ENCODE measurements at regions not wholly inside any gene's neighbourhood (a gene's known extent, or its start where the extent isn't known, plus 50 kb on each side); places are given as distances from the start of the nearest gene placed in this dataset.

GRCh38 chr9:80294955-80295354 lies 723.2 kb downstream of the TLE4 start:
- no peak overlapping the region for H3K23ac ChIP-seq (ENCODE audit: insufficient read length, low read depth, low read length)
- H4K91ac ChIP-seq (ENCODE audit: insufficient read length, low read depth, low read length), result no peak overlapping the region
- no peak overlapping the region for H2BK12ac ChIP-seq (ENCODE audit: insufficient read length, low read depth, low read length)
- H3K18ac ChIP-seq (ENCODE audit: insufficient read length, low read depth, low read length), result no peak overlapping the region
- H4K20me1 ChIP-seq (ENCODE audit: control insufficient read depth, insufficient read depth, insufficient read length), result no peaks in the 10 kb centered on the region
- H3K27ac ChIP-seq (ENCODE audit: insufficient read length, low read depth, low read length), result no peak overlapping the region
- H2AFZ ChIP-seq (ENCODE audit: low read length), result no peak overlapping the region
- no peaks in the 10 kb centered on the region for H3K27me3 ChIP-seq (ENCODE audit: insufficient read depth, low read length)
- no peak for DNase-seq
- H3K56ac ChIP-seq (ENCODE audit: insufficient read length, low read depth, low read length), result no peak overlapping the region
- H3K36me3 Mint-ChIP-seq (ENCODE audit: insufficient read depth in 1 of 3, low read depth in 3 of 3), result peaks cover 0 to 16% (median 3%) of the 10 kb centered on the region in 3 experiments; a peak in 4 of 7 replicates
- H3K79me2 ChIP-seq (ENCODE audit: insufficient read depth, low read length), result no peaks in the 10 kb centered on the region
- H3K9me3 ChIP-seq (ENCODE audit: control insufficient read depth, low read depth, low read length), result no peaks in the 10 kb centered on the region
- no peak overlapping the region for H4K5ac ChIP-seq (ENCODE audit: insufficient read length, low read depth, low read length)
- no peak overlapping the region for H2BK5ac ChIP-seq (ENCODE audit: insufficient read length, low read length)
- H3K4me2 ChIP-seq (ENCODE audit: insufficient read depth, insufficient read length, low read length), result no peak overlapping the region
- H3K4me1 Mint-ChIP-seq, result peaks cover under 1 to 2% of the 10 kb centered on the region in 2 experiments; a peak in 2 of 4 replicates
- H3K4me3 Mint-ChIP-seq, result no peak overlapping the region
- H3K4ac ChIP-seq (ENCODE audit: low read depth, low read length), result no peak overlapping the region
- H3K27me3 Mint-ChIP-seq (ENCODE audit: low read depth), result no peaks in the 10 kb centered on the region
- no peak overlapping the region for H2BK20ac ChIP-seq (ENCODE audit: low read depth, low read length, poor library complexity, severe bottlenecking)
- peaks cover 7 to 12% of the 10 kb centered on the region in 2 experiments for H3K9me3 Mint-ChIP-seq
- H4K8ac ChIP-seq (replicated peaks; ENCODE audit: insufficient read length, low read depth, low read length), result no peak overlapping the region
- H3K4me1 ChIP-seq (ENCODE audit: insufficient read depth, low read length), result no peaks in the 10 kb centered on the region
- no peak overlapping the region for H2BK120ac ChIP-seq (ENCODE audit: low read depth, low read length, poor library complexity, severe bottlenecking)
- H3K14ac ChIP-seq (ENCODE audit: insufficient read depth, low read length), result no peak overlapping the region
- TF ChIP-seq CTCF (conservative IDR thresholded peaks at IDR 0.05), result no peak
- H3T11ph ChIP-seq (ENCODE audit: low read length), result no peak overlapping the region
- no CpG with 5 or more reads among the region's 1 CpG for WGBS (ENCODE audit: extremely low coverage, insufficient read length, low lambda C conversion rate)
- H3K9ac ChIP-seq (ENCODE audit: extremely low read depth, insufficient read length, low read length), result no peak overlapping the region
- no peak overlapping the region for H3K27ac Mint-ChIP-seq
- H3K23me2 ChIP-seq (ENCODE audit: insufficient read length, low read depth, low read length, poor library complexity, severe bottlenecking), result no peaks in the 10 kb centered on the region
- no peak overlapping the region for H2BK15ac ChIP-seq (ENCODE audit: low read depth, low read length)
- no peaks in the 10 kb centered on the region for H3K79me1 ChIP-seq (ENCODE audit: insufficient read depth, low read depth, low read length, poor library complexity, severe bottlenecking)
- no peak overlapping the region for H2AK5ac ChIP-seq (ENCODE audit: insufficient read length, low read length)

Measured in H9 (cell line).